GM12892 (cell line): ENCODE measurements at regions not wholly inside any gene's neighbourhood (a gene's known extent, or its start where the extent isn't known, plus 50 kb on each side); places are given as distances from the start of the nearest gene placed in this dataset.
"Not testable (repeated sequence)": the region's sequence is repeated elsewhere in the genome, so short reads cannot be mapped to it uniquely, and the experiment has no call there.

Experiments
- DNase-seq: peaks from one replicate; pipeline ENCODE4 v3.0.0; 2011; ENCODE audit not compliant: insufficient read length
- FAIRE-seq: peaks from 2 replicates; lab custom pipeline; 2011; peaks lifted over from hg19 to GRCh38; lab: Jason Lieb, UNC
- POLR2A ChIP-seq: IDR thresholded peaks from 2 replicates; pipeline ENCODE4 v1.6.1; 2011; ENCODE audit warnings: low read depth, low read length, control low read depth
- POLR2AphosphoS5 ChIP-seq: IDR thresholded peaks from 2 replicates; pipeline ENCODE4 v1.6.1; 2011; ENCODE audit warnings: low read depth, low read length, control low read depth
- TAF1 ChIP-seq: IDR thresholded peaks from 2 replicates; pipeline ENCODE4 v1.6.1; 2011; ENCODE audit warnings: low read depth, mild to moderate bottlenecking, control low read depth, low read length, borderline replicate concordance

- no peak for TF ChIP-seq POLR2A
- TF ChIP-seq POLR2AphosphoS5: no peak
- no peak for TF ChIP-seq TAF1
- DNase-seq: no peak
- no peak for FAIRE-seq
Measured at GRCh38 chrX:26848511-26848910, 614.6 kb downstream of the PPP4R3C start.

- no peak for FAIRE-seq
- TF ChIP-seq POLR2AphosphoS5 (no peak), POLR2A (no peak), TAF1 (no peak)
- DNase-seq: no peak
Measured at GRCh38 chrX:26845056-26845455, 618.1 kb downstream of the PPP4R3C start.

- DNase-seq: no peak
- FAIRE-seq: no peak
- TF ChIP-seq POLR2AphosphoS5 (no peak), POLR2A (no peak), TAF1 (no peak)
Measured at GRCh38 chrX:26822448-26822847, 606.5 kb downstream of the MAGEB5 start.

- no peak for DNase-seq
- TF ChIP-seq POLR2A (no peak), TAF1 (no peak), POLR2AphosphoS5 (no peak)
- no peak for FAIRE-seq
Measured at GRCh38 chrX:26789751-26790150, 573.8 kb downstream of the MAGEB5 start.

- TF ChIP-seq POLR2A (no peak), POLR2AphosphoS5 (no peak), TAF1 (no peak)
- FAIRE-seq: no peak
- no peak for DNase-seq
Measured at GRCh38 chrX:26788402-26788998, 572.5 kb downstream of the MAGEB5 start.

- peak; percentile 86 for FAIRE-seq
- TF ChIP-seq TAF1 (no peak), POLR2A (no peak), POLR2AphosphoS5 (no peak)
- DNase-seq: no peak
Measured at GRCh38 chrX:26783512-26784225, 567.7 kb downstream of the MAGEB5 start.

GRCh38 chrX:26778320-26778888 is 562.4 kb downstream of the MAGEB5 start:
- DNase-seq (no peak), FAIRE-seq (peak; percentile 9)
- no peak for TF ChIP-seq POLR2A
- no peak for TF ChIP-seq TAF1
- TF ChIP-seq POLR2AphosphoS5: no peak

- no peak for DNase-seq
- no peak for FAIRE-seq
- TF ChIP-seq POLR2AphosphoS5 (no peak), POLR2A (no peak), TAF1 (no peak)
Measured at GRCh38 chrX:26762253-26762652, 546.3 kb downstream of the MAGEB5 start.

- not testable (repeated sequence) for FAIRE-seq, DNase-seq
Measured at GRCh38 chrX:26755760-26756159, 539.8 kb downstream of the MAGEB5 start.

- no peak for DNase-seq
- FAIRE-seq: no peak
- TF ChIP-seq POLR2A (no peak), POLR2AphosphoS5 (no peak), TAF1 (no peak)
Measured at GRCh38 chrX:26747877-26748276, 531.9 kb downstream of the MAGEB5 start.

GRCh38 chrX:26722666-26723428 is 506.9 kb downstream of the MAGEB5 start:
- TF ChIP-seq TAF1 (no peak), POLR2A (no peak), POLR2AphosphoS5 (no peak)
- DNase-seq: no peak
- FAIRE-seq: no peak
